ENCODE measurements at regions not wholly inside any gene's neighbourhood (a gene's known extent, or its start where the extent isn't known, plus 50 kb on each side); places are given as distances from the start of the nearest gene placed in this dataset.

DNA sequence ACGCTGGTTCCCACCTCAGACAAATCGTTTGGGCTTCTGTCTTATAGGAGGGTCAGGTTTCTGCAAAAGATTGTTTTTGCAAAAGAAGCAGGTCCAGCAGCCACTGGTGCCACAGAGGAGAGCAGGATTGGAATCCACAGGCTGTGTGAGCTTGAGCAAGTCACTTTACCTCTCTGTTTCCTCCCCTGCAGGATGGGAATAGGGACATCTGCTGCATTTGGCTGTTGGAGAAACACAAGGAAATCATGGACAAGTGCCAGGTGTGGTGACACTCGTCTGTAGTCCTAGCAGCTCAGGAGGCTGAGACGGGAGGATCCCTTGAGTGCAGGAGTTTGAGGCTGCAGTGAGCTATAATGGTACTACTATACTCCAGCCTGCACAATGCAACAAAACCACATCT, 422.6 kb downstream of the MN1 start:
- no peak for ATAC-seq
- no peak for TF ChIP-seq ISL1 (CRISPR knock-in tag; IDR thresholded peaks at IDR 0.05)
- TF ChIP-seq ZC3H10 (CRISPR knock-in tag; IDR thresholded peaks at IDR 0.05): no peak
- no peak for TF ChIP-seq ZFP30 (CRISPR knock-in tag; IDR thresholded peaks at IDR 0.05)
- no peak for TF ChIP-seq GLIS3 (CRISPR knock-in tag; IDR thresholded peaks at IDR 0.05)

DNA sequence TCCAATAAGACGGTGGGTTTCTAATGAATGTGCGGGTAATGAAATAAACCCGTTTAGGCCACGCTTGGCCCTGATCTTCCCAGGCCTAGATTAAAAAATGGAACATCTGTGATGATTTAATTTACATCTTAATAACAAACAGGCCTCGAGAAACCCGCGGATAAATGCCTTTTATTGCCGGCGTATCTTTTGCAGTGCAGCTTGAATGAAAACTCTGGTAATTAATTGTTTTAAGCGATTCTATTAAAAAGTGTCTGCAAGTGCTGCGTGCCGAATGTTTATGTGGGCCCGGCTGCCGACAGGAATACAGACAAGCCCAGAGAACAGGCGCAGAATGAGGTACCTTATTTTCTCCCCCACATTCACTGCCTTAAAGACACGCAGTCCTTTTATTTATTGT, 420.7 kb downstream of the MN1 start:
- TF ChIP-seq, protein P1, sequence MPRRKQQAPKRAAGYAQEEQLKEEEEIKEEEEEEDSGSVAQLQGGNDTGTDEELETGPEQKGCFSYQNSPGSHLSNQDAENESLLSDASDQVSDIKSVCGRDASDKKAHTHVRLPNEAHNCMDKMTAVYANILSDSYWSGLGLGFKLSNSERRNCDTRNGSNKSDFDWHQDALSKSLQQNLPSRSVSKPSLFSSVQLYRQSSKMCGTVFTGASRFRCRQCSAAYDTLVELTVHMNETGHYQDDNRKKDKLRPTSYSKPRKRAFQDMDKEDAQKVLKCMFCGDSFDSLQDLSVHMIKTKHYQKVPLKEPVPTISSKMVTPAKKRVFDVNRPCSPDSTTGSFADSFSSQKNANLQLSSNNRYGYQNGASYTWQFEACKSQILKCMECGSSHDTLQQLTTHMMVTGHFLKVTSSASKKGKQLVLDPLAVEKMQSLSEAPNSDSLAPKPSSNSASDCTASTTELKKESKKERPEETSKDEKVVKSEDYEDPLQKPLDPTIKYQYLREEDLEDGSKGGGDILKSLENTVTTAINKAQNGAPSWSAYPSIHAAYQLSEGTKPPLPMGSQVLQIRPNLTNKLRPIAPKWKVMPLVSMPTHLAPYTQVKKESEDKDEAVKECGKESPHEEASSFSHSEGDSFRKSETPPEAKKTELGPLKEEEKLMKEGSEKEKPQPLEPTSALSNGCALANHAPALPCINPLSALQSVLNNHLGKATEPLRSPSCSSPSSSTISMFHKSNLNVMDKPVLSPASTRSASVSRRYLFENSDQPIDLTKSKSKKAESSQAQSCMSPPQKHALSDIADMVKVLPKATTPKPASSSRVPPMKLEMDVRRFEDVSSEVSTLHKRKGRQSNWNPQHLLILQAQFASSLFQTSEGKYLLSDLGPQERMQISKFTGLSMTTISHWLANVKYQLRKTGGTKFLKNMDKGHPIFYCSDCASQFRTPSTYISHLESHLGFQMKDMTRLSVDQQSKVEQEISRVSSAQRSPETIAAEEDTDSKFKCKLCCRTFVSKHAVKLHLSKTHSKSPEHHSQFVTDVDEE (CRISPR knock-in tag; IDR thresholded peaks at IDR 0.05): peak; percentile 48; the same call in 1 of the 2 replicates
- TF ChIP-seq, protein P2, sequence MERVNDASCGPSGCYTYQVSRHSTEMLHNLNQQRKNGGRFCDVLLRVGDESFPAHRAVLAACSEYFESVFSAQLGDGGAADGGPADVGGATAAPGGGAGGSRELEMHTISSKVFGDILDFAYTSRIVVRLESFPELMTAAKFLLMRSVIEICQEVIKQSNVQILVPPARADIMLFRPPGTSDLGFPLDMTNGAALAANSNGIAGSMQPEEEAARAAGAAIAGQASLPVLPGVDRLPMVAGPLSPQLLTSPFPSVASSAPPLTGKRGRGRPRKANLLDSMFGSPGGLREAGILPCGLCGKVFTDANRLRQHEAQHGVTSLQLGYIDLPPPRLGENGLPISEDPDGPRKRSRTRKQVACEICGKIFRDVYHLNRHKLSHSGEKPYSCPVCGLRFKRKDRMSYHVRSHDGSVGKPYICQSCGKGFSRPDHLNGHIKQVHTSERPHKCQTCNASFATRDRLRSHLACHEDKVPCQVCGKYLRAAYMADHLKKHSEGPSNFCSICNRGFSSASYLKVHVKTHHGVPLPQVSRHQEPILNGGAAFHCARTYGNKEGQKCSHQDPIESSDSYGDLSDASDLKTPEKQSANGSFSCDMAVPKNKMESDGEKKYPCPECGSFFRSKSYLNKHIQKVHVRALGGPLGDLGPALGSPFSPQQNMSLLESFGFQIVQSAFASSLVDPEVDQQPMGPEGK (CRISPR knock-in tag; IDR thresholded peaks at IDR 0.05; ENCODE audit: borderline replicate concordance): no peak
- TF ChIP-seq ISL1 (CRISPR knock-in tag; IDR thresholded peaks at IDR 0.05) (0 out of 2 replicates have a peak, but pooled peaks have one; percentile 12), TCF4 (CRISPR knock-in tag; IDR thresholded peaks at IDR 0.05; ENCODE audit: borderline replicate concordance) (peak; percentile 100), GLIS3 (CRISPR knock-in tag; IDR thresholded peaks at IDR 0.05) (peak; percentile 7; the same call in 1 of the 2 replicates)
- ATAC-seq: no peak

GRCh38 chr22:27381552-27381951, 420.0 kb downstream of the MN1 start:
- TF ChIP-seq SNAI2 (CRISPR knock-in tag; IDR thresholded peaks at IDR 0.05) (no peak), CREB5 (CRISPR knock-in tag; IDR thresholded peaks at IDR 0.05; ENCODE audit: low read depth) (no peak), ARNTL (CRISPR knock-in tag; IDR thresholded peaks at IDR 0.05; ENCODE audit: borderline replicate concordance, low read depth) (no peak), TOX (CRISPR knock-in tag; IDR thresholded peaks at IDR 0.05; ENCODE audit: borderline replicate concordance) (no peak), POU6F1 (CRISPR knock-in tag; IDR thresholded peaks at IDR 0.05; ENCODE audit: borderline replicate concordance, low read depth) (no peak), GLIS3 (CRISPR knock-in tag; IDR thresholded peaks at IDR 0.05) (no peak), PPARA (CRISPR knock-in tag; IDR thresholded peaks at IDR 0.05; ENCODE audit: borderline replicate concordance) (no peak), ZNF70 (CRISPR knock-in tag; IDR thresholded peaks at IDR 0.05) (no peak), ZFP3 (CRISPR knock-in tag; IDR thresholded peaks at IDR 0.05) (no peak)
- TF ChIP-seq, protein P2 (CRISPR knock-in tag; IDR thresholded peaks at IDR 0.05; ENCODE audit: borderline replicate concordance): no peak
- no peak for ATAC-seq

GRCh38 chr22:27381960-27382742, 419.4 kb downstream of the MN1 start:
- TF ChIP-seq ISL1 (CRISPR knock-in tag; IDR thresholded peaks at IDR 0.05) (no peak), ZNF565 (CRISPR knock-in tag; conservative IDR thresholded peaks at IDR 0.05; ENCODE audit: low read depth) (no peak), GLIS3 (CRISPR knock-in tag; IDR thresholded peaks at IDR 0.05) (no peak), TOX (CRISPR knock-in tag; IDR thresholded peaks at IDR 0.05; ENCODE audit: borderline replicate concordance) (no peak), ZNF8 (CRISPR knock-in tag; IDR thresholded peaks at IDR 0.05) (no peak), RARB (CRISPR knock-in tag; IDR thresholded peaks at IDR 0.05) (no peak), CSDC2 (CRISPR knock-in tag; IDR thresholded peaks at IDR 0.05) (no peak), CREB5 (CRISPR knock-in tag; IDR thresholded peaks at IDR 0.05; ENCODE audit: low read depth) (no peak)
- no peak for ATAC-seq
